GM10266 (cell line): ENCODE measurements at regions not wholly inside any gene's neighbourhood (a gene's known extent, or its start where the extent isn't known, plus 50 kb on each side); places are given as distances from the start of the nearest gene placed in this dataset.
"Not testable (repeated sequence)": the region's sequence is repeated elsewhere in the genome, so short reads cannot be mapped to it uniquely, and the experiment has no call there.

Experiments
- DNase-seq: peaks from one replicate; pipeline ENCODE4 v3.0.0; 2012; ENCODE audit errors: extremely low spot score
- CTCF ChIP-seq: IDR thresholded peaks from 2 replicates; pipeline ENCODE4 v1.5.1; 2012; ENCODE audit warnings: mild to moderate bottlenecking, low read depth; ENCODE audit not compliant: control insufficient read depth, insufficient read depth; ENCODE audit errors: missing control alignments

DNA sequence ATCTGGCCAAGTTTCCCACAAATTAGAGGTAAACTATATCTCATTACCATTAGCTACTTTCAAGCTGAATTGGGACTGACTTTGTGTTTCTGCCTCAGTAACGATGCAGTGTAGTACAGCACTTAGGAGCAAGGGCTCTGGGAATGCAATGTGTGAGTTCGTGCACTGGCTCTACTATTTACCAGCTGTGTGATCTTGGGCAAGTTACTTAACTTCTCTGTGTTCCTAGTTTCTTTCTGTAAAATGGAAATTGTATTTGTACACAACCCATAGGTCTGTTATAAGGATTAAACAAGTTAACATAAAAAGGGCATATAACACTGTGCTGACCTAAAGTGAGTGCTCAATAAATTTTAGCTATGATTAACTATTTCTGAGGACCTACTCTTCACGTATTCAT lies 65.0 kb upstream of the CSF1 start:
- DNase-seq = no peak
- TF ChIP-seq CTCF = no peak

- DNase-seq = no peak
- TF ChIP-seq CTCF = no peak
Measured at GRCh38 chr1:109844609-109845008, 66.0 kb upstream of the CSF1 start.

GRCh38 chr1:109840011-109840629 lies 70.5 kb upstream of the CSF1 start:
- no peak for DNase-seq
- no peak for TF ChIP-seq CTCF

GRCh38 chr1:109839276-109839675 lies 71.4 kb upstream of the CSF1 start:
- DNase-seq = not testable (repeated sequence)

GRCh38 chr1:109838838-109839240 lies 71.8 kb upstream of the CSF1 start:
- TF ChIP-seq CTCF = no peak
- no peak for DNase-seq

DNA sequence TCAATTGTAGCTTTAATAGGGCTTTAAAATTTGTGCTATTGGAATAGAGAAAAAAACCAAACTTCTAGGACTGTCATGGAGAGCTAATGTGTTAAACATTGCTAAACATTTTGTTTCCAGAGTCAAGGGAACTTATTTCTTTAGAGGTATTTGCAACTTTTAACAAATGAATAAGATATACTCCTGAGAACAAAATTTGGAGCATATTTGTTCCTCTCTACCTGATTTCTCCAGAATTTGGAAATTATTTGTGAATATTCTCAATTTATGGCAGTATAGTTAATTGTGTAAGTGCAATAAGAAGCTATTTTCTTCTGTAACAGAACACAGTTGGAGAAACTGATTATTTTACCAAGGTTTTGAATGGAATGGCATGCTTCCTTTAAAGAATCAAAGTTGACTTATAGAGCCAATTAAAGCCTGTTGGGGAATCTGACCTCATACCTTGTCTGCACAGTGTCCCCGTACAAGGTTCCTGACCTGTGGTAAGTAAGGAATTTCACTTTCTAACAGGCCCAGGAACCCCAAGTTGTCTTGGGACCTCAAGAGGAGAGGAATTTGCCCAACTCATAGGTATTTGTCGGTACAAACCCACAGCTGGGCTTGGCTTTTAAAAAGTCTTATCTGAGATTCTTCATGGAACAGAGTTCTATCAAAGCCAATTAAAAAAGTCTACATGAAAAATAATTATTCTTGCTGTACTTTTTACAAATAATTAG lies 72.6 kb upstream of the CSF1 start:
- no peak for DNase-seq
- no peak for TF ChIP-seq CTCF

DNA sequence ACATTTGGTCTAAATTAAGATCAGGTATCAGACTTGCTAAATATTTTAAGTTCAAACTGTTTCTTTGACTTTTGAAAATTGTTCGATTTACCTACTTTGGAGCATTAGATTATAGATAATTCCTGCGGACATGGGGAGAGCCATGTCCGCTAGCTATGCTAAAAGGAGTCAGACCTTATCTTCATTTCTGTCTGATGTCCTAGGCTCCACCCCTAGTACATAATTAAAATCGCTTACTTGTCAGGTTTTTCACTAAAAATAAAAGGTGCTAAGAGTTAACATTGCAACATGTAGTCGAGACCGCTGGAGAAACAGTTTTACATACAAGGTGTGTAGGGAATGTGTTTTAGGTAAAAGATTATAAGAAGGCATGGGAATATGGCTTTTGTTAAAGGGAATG lies 71.9 kb upstream of the EPS8L3 start:
- DNase-seq = not testable (repeated sequence)

GRCh38 chr1:109834951-109835350 lies 71.2 kb upstream of the EPS8L3 start:
- DNase-seq = no peak

More at GRCh38 chr1:109834951-109835350, 71.2 kb upstream of the EPS8L3 start:
- TF ChIP-seq CTCF = no peak
